IMR-90 (cell line): ENCODE measurements at regions not wholly inside any gene's neighbourhood (a gene's known extent, or its start where the extent isn't known, plus 50 kb on each side); places are given as distances from the start of the nearest gene placed in this dataset.

Experiments used
- ATAC-seq: fragments of 200-7000 bp; cut with Tn5 transposase; 2 replicates; pipeline ENCODE4 v1.9.1; 2020; ENCODE audit warnings: low read depth, mild to moderate bottlenecking, moderate library complexity
- BruUV-seq: library from RNA; stranded (reverse); fragments of 400-500 nt; replicated peaks from 2 replicates; lab custom pipeline; 2021; lab: Mats Ljungman, UMichigan
- CTCF ChIA-PET: fragments of 300-600 bp; formaldehyde crosslinking; extraction: SDS; loops from one replicate; lab custom pipeline; 2021; ENCODE audit warnings: antibody characterized with exemption; lab: Yijun Ruan, JAX
- POLR2A ChIA-PET: fragments of 300-600 bp; sonication (Branson Sonifier 250); formaldehyde crosslinking; loops from one replicate; lab custom pipeline; 2022; ENCODE audit warnings: antibody characterized with exemption; ENCODE audit not compliant: unreplicated experiment; lab: Charles Lee
- DNase-seq: peaks from one replicate; pipeline ENCODE4 v3.0.0; 2013
- H2AFZ ChIP-seq: replicated peaks from 2 replicates; pipeline ENCODE3; 2013; ENCODE audit warnings: low read length, mild to moderate bottlenecking; ENCODE audit not compliant: poor library complexity
- H2AK5ac ChIP-seq: 2 replicates; pipeline ENCODE4 v1.6.1; 2013; ENCODE audit warnings: low read depth, low read length, inconsistent platforms
- H2AK9ac ChIP-seq: replicated peaks from 2 replicates; pipeline ENCODE3; 2013; ENCODE audit warnings: mild to moderate bottlenecking, low read depth, low read length, moderate library complexity; ENCODE audit not compliant: poor library complexity
- H2BK120ac ChIP-seq: 2 replicates; pipeline ENCODE4 v1.6.1; 2013; ENCODE audit warnings: low read depth, low read length, inconsistent platforms
- H2BK15ac ChIP-seq: 3 replicates; pipeline ENCODE4 v1.6.1; 2013; ENCODE audit warnings: low read depth, low read length, inconsistent platforms
- H2BK20ac ChIP-seq: 2 replicates; pipeline ENCODE4 v1.6.1; 2013; ENCODE audit warnings: low read depth, mild to moderate bottlenecking, inconsistent platforms, low read length, moderate library complexity
- H2BK5ac ChIP-seq: 2 replicates; pipeline ENCODE4 v1.6.1; 2013; ENCODE audit warnings: mild to moderate bottlenecking, low read depth, low read length, inconsistent platforms; ENCODE audit not compliant: poor library complexity, severe bottlenecking
- H3K14ac ChIP-seq: replicated peaks from 2 replicates; pipeline ENCODE4 v1.6.1; 2013; ENCODE audit warnings: low read depth, low read length, inconsistent platforms
- H3K18ac ChIP-seq: 2 replicates; pipeline ENCODE4 v1.6.1; 2013; ENCODE audit warnings: low read depth, low read length, control low read depth
- H3K23ac ChIP-seq: 2 replicates; pipeline ENCODE4 v1.6.1; 2013; ENCODE audit warnings: low read depth, low read length, inconsistent platforms
- H3K27ac ChIP-seq: 2 replicates; pipeline ENCODE4 v1.5.1; 2013; ENCODE audit warnings: mild to moderate bottlenecking, control low read depth, low read length; ENCODE audit not compliant: insufficient read depth
- H3K27me3 ChIP-seq: 2 replicates; pipeline ENCODE4 v1.6.1; 2013; ENCODE audit warnings: low read length; ENCODE audit not compliant: control insufficient read depth, insufficient read depth
- H3K36me3 ChIP-seq: 2 replicates; pipeline ENCODE4 v1.6.1; 2013; ENCODE audit warnings: low read length, mixed read lengths; ENCODE audit not compliant: control insufficient read depth, insufficient read depth
- H3K4ac ChIP-seq: 2 replicates; pipeline ENCODE4 v1.6.1; 2013; ENCODE audit warnings: low read depth, low read length, inconsistent platforms
- H3K4me1 ChIP-seq: 2 replicates; pipeline ENCODE4 v1.6.1; 2013; ENCODE audit warnings: low read length, mixed read lengths; ENCODE audit not compliant: control insufficient read depth, insufficient read depth
- H3K4me2 ChIP-seq: 2 replicates; pipeline ENCODE4 v1.6.1; 2013; ENCODE audit warnings: low read depth, mild to moderate bottlenecking, control low read depth, low read length, moderate library complexity
- H3K4me3 ChIP-seq: 2 replicates; pipeline ENCODE4 v1.5.1; 2013; ENCODE audit warnings: low read depth, mild to moderate bottlenecking, control low read depth, low read length, moderate library complexity; ENCODE audit not compliant: insufficient read depth
- H3K56ac ChIP-seq: 2 replicates; pipeline ENCODE4 v1.6.1; 2013; ENCODE audit warnings: low read length, inconsistent platforms; ENCODE audit not compliant: insufficient read depth; ENCODE audit errors: extremely low read depth
- H3K79me1 ChIP-seq, 2 experiments: 2 replicates each; pipeline ENCODE4 v1.6.1; 2013; ENCODE audit warnings: low read length in 2 of 2, inconsistent platforms in 1 of 2, low read depth in 1 of 2
- H3K9ac ChIP-seq: 2 replicates; pipeline ENCODE4 v1.6.1; 2013; ENCODE audit warnings: low read depth, low read length, control low read depth
- H3K9me1 ChIP-seq: 2 replicates; pipeline ENCODE4 v1.6.1; 2013; ENCODE audit warnings: low read length, inconsistent platforms; ENCODE audit not compliant: insufficient read depth
- H3K9me3 ChIP-seq: 2 replicates; pipeline ENCODE4 v1.6.1; 2013; ENCODE audit warnings: low read length; ENCODE audit not compliant: control insufficient read depth, insufficient read depth
- H4K20me1 ChIP-seq: 2 replicates; pipeline ENCODE4 v1.6.1; 2013; ENCODE audit warnings: low read length, inconsistent platforms; ENCODE audit not compliant: insufficient read depth
- H4K5ac ChIP-seq: 2 replicates; pipeline ENCODE4 v1.6.1; 2013; ENCODE audit warnings: mild to moderate bottlenecking, low read depth, low read length, control low read depth
- H4K8ac ChIP-seq, 2 experiments: 2 replicates each; pipeline ENCODE4 v1.6.1; 2013; ENCODE audit warnings: low read depth in 2 of 2, low read length in 2 of 2, control low read depth in 1 of 2, inconsistent platforms in 1 of 2
- H4K91ac ChIP-seq: 2 replicates; pipeline ENCODE4 v1.6.1; 2013; ENCODE audit warnings: low read depth, low read length, inconsistent platforms; ENCODE audit not compliant: insufficient read depth
- CEBPB ChIP-seq: IDR thresholded peaks from 2 replicates; pipeline ENCODE4 v1.6.1; 2012; ENCODE audit warnings: low read depth, low read length, improper control_type of control experiment
- FOS ChIP-seq: fragments of 150-350 bp; IDR thresholded peaks from 2 replicates; pipeline ENCODE4 v1.6.1; 2016; ENCODE audit warnings: low read depth, low read length
- MAFK ChIP-seq: IDR thresholded peaks from 2 replicates; pipeline ENCODE4 v1.6.1; 2012; ENCODE audit warnings: low read depth, low read length, improper control_type of control experiment
- MAZ ChIP-seq: IDR thresholded peaks from 2 replicates; pipeline ENCODE4 v1.6.1; 2012; ENCODE audit warnings: low read depth, mild to moderate bottlenecking, low read length, improper control_type of control experiment, moderate library complexity, borderline replicate concordance
- MXI1 ChIP-seq: IDR thresholded peaks from 2 replicates; pipeline ENCODE4 v1.6.1; 2012; ENCODE audit warnings: low read depth, mild to moderate bottlenecking, low read length, moderate library complexity, borderline replicate concordance
- NFE2L2 ChIP-seq: fragments of 150-350 bp; IDR thresholded peaks from 2 replicates; pipeline ENCODE4 v1.6.1; 2016; ENCODE audit warnings: low read depth, mild to moderate bottlenecking, low read length
- POLR2A ChIP-seq: IDR thresholded peaks from 2 replicates; pipeline ENCODE4 v1.6.1; 2012; ENCODE audit warnings: mild to moderate bottlenecking, low read depth, low read length
- RAD21 ChIP-seq: IDR thresholded peaks from 2 replicates; pipeline ENCODE4 v1.6.1; 2012; ENCODE audit warnings: low read length, improper control_type of control experiment
- RCOR1 ChIP-seq: IDR thresholded peaks from 2 replicates; pipeline ENCODE4 v1.6.1; 2012; ENCODE audit warnings: mild to moderate bottlenecking, low read length, improper control_type of control experiment; ENCODE audit not compliant: insufficient replicate concordance
- RFX5 ChIP-seq: IDR thresholded peaks from 2 replicates; pipeline ENCODE4 v1.8.0; 2012; ENCODE audit warnings: low read depth, mild to moderate bottlenecking, low read length, moderate library complexity
- WGBS, 2 experiments: methylation state at CpG; one replicate each; pipeline versions ENCODE4 v1.1.5 to v1.1.7; 2013; ENCODE audit warnings: missing lambda C conversion rate in 2 of 2; ENCODE audit not compliant: insufficient read length in 1 of 2; ENCODE audit errors: extremely low coverage in 2 of 2; 5-methylcytosine and 5-hydroxymethylcytosine counted together
- dilution Hi-C: fragments of 300-500 bp; cut with HindIII; formaldehyde crosslinking; loops from one replicate; pipeline ENCODE4 v1.14.3; 2018; ENCODE audit warnings: low sequenced_read_pairs; ENCODE audit not compliant: unreplicated experiment
- in situ Hi-C: fragments of 300-500 bp; cut with MboI; formaldehyde crosslinking; loops from 3 replicates; pipeline ENCODE4 v1.14.3; 2019; ENCODE audit warnings: low sequenced_read_pairs, inconsistent platforms, mixed read lengths
- intact Hi-C: fragments of 100-400 bp; cut with micrococcal nuclease; formaldehyde crosslinking; loops from 2 replicates; pipeline ENCODE4 v1.10.0; 2022
- TF ChIP-seq, protein P1 (sequence below): conservative IDR thresholded peaks from 2 replicates; pipeline ENCODE4 v1.5.1; 2012; ENCODE audit warnings: mild to moderate bottlenecking, low read depth, low read length, improper control_type of control experiment
- TF ChIP-seq, protein P2 (sequence below): fragments of 150-350 bp; IDR thresholded peaks from 2 replicates; pipeline ENCODE4 v1.6.1; 2016; ENCODE audit warnings: low read depth, mild to moderate bottlenecking, low read length, moderate library complexity, borderline replicate concordance
- TF ChIP-seq, protein P3 (sequence below): fragments of 150-350 bp; IDR thresholded peaks from 2 replicates; pipeline ENCODE4 v1.6.1; 2017; ENCODE audit warnings: mild to moderate bottlenecking, antibody characterized with exemption, low read length, low read depth

DNA sequence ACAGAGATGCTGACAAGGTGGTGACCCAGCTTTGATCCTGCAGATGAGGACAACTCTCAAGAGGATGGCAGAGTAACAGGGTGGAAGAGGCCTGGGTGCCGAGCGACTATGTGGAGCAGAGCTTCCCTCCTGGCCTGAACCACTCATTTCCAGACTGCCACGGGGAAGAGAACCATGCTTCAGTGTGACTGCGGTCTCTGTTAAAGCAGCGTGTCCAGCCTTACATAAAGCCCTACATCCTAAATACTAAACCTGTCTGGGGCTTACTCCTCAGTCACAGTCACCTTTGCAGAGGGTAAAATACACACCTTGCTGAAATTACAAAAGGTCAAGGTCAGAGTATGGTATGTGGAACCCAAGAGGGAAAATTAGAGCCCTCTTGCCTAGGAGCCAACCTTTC lies 312.9 kb downstream of the CDC5L start:
- H3K18ac ChIP-seq: no peak overlapping the region
- intact Hi-C loops (no loop called here), dilution Hi-C loops (no loop called here), in situ Hi-C loops (no loop called here)
- H3K9me3 ChIP-seq: no peaks in the 10 kb centered on the region; the same call in 1 of the 2 replicates
- DNase-seq (no peak), ATAC-seq (no peak)
- H2BK120ac ChIP-seq: no peak overlapping the region
- H3K4me2 ChIP-seq: no peak overlapping the region
- H3K4me3 ChIP-seq: no peak overlapping the region
- POLR2A ChIA-PET: no interaction called here
- H2AFZ ChIP-seq: no peak overlapping the region
- H4K8ac ChIP-seq: no peak overlapping the region
- no peaks in the 10 kb centered on the region for H3K9me1 ChIP-seq
- no peaks in the 10 kb centered on the region for H4K20me1 ChIP-seq
- CTCF ChIA-PET: no interaction called here
- no peaks in the 10 kb centered on the region for H3K36me3 ChIP-seq
- H3K14ac ChIP-seq: no peak overlapping the region
- TF ChIP-seq NFE2L2: no peak
- TF ChIP-seq, protein P1, sequence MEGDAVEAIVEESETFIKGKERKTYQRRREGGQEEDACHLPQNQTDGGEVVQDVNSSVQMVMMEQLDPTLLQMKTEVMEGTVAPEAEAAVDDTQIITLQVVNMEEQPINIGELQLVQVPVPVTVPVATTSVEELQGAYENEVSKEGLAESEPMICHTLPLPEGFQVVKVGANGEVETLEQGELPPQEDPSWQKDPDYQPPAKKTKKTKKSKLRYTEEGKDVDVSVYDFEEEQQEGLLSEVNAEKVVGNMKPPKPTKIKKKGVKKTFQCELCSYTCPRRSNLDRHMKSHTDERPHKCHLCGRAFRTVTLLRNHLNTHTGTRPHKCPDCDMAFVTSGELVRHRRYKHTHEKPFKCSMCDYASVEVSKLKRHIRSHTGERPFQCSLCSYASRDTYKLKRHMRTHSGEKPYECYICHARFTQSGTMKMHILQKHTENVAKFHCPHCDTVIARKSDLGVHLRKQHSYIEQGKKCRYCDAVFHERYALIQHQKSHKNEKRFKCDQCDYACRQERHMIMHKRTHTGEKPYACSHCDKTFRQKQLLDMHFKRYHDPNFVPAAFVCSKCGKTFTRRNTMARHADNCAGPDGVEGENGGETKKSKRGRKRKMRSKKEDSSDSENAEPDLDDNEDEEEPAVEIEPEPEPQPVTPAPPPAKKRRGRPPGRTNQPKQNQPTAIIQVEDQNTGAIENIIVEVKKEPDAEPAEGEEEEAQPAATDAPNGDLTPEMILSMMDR: no peak
- TF ChIP-seq, protein P2, sequence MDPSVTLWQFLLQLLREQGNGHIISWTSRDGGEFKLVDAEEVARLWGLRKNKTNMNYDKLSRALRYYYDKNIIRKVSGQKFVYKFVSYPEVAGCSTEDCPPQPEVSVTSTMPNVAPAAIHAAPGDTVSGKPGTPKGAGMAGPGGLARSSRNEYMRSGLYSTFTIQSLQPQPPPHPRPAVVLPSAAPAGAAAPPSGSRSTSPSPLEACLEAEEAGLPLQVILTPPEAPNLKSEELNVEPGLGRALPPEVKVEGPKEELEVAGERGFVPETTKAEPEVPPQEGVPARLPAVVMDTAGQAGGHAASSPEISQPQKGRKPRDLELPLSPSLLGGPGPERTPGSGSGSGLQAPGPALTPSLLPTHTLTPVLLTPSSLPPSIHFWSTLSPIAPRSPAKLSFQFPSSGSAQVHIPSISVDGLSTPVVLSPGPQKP: no peak
- no peak for TF ChIP-seq MAZ
- TF ChIP-seq, protein P3, sequence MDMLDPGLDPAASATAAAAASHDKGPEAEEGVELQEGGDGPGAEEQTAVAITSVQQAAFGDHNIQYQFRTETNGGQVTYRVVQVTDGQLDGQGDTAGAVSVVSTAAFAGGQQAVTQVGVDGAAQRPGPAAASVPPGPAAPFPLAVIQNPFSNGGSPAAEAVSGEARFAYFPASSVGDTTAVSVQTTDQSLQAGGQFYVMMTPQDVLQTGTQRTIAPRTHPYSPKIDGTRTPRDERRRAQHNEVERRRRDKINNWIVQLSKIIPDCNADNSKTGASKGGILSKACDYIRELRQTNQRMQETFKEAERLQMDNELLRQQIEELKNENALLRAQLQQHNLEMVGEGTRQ: no peak
- no peak for TF ChIP-seq MXI1
- TF ChIP-seq RCOR1: no peak
- TF ChIP-seq POLR2A: no peak
- TF ChIP-seq MAFK: no peak
- TF ChIP-seq CEBPB: no peak
- no peak for TF ChIP-seq FOS
- no peak for TF ChIP-seq RFX5
- no peak for TF ChIP-seq RAD21
- H2AK5ac ChIP-seq: no peak overlapping the region
- no peak overlapping the region for H3K23ac ChIP-seq
- H4K91ac ChIP-seq: no peak overlapping the region
- H3K27me3 ChIP-seq: peaks cover 62% of the 10 kb centered on the region
- no peak overlapping the region for H2BK20ac ChIP-seq
- BruUV-seq: no TSS peak
- no peak overlapping the region for H2AK9ac ChIP-seq
- no peak overlapping the region for H3K4ac ChIP-seq
- no peak overlapping the region for H2BK5ac ChIP-seq
- no peaks in the 10 kb centered on the region for H3K79me1 ChIP-seq
- no peak overlapping the region for H2BK15ac ChIP-seq
- no peak overlapping the region for H3K56ac ChIP-seq
- H3K27ac ChIP-seq: no peak overlapping the region
- no peak overlapping the region for H4K5ac ChIP-seq
- no peak overlapping the region for H3K9ac ChIP-seq
- WGBS, 2 experiments: no CpG with 5 or more reads among the region's 5 CpGs
- H3K4me1 ChIP-seq: no peaks in the 10 kb centered on the region
